Naive thymus-derived CD4-positive, alpha-beta T cell (primary cell): ENCODE measurements at regions not wholly inside any gene's neighbourhood (a gene's known extent, or its start where the extent isn't known, plus 50 kb on each side); places are given as distances from the start of the nearest gene placed in this dataset.

Experiments used
- ATAC-seq: fragments of 150-1000 bp; cut with Tn5 transposase; 2 replicates; pipeline ENCODE4 v1.10.0; 2021; ENCODE audit warnings: mild to moderate bottlenecking, moderate library complexity
- CTCF ChIA-PET: fragments of 350-600 bp; sonication (Branson Sonifier 250); formaldehyde crosslinking; loops from one replicate; lab custom pipeline; 2021; ENCODE audit warnings: antibody characterized with exemption; lab: Charles Lee
- POLR2A ChIA-PET: fragments of 350-600 bp; sonication (Branson Sonifier 250); formaldehyde crosslinking; loops from one replicate; lab custom pipeline; 2021; ENCODE audit warnings: antibody characterized with exemption, inconsistent platforms; lab: Charles Lee
- DNase-seq, 9 donors: peaks; one replicate each; pipeline versions ENCODE4 v3.0.0 to v3.0.0-alpha.2; 2020 to 2022; ENCODE audit warnings: mixed read lengths in 1 of 9
- H3K27ac ChIP-seq: one replicate; pipeline ENCODE4 v1.7.0; 2013; ENCODE audit warnings: mild to moderate bottlenecking, low read depth, low read length, moderate library complexity
- H3K27me3 ChIP-seq, 2 donors: one replicate each; pipeline ENCODE4 v1.7.0; 2013; ENCODE audit warnings: low read length in 2 of 2, mild to moderate bottlenecking in 2 of 2, moderate library complexity in 2 of 2; ENCODE audit not compliant: control insufficient read depth in 2 of 2, insufficient read depth in 2 of 2
- H3K36me3 ChIP-seq, 3 experiments: 1 replicate in 2 of 3; 2 replicates in 1 of 3; pipeline ENCODE4 v1.7.0; 2013; ENCODE audit warnings: low read length in 3 of 3, mild to moderate bottlenecking in 3 of 3, moderate library complexity in 1 of 3; ENCODE audit not compliant: insufficient read depth in 3 of 3, control insufficient read depth in 2 of 3
- H3K4me1 ChIP-seq, 2 donors: one replicate each; pipeline ENCODE4 v1.7.0; 2013; ENCODE audit warnings: low read length in 2 of 2, mild to moderate bottlenecking in 2 of 2, moderate library complexity in 1 of 2; ENCODE audit not compliant: control insufficient read depth in 2 of 2, insufficient read depth in 2 of 2
- H3K4me3 ChIP-seq: 2 replicates; pipeline ENCODE4 v1.7.0; 2013; ENCODE audit warnings: mild to moderate bottlenecking, low read length
- H3K9me3 ChIP-seq, 3 experiments: 1 replicate in 2 of 3; 2 replicates in 1 of 3; pipeline ENCODE4 v1.7.0; 2013; ENCODE audit warnings: low read length in 3 of 3; ENCODE audit not compliant: control insufficient read depth in 2 of 3
- H3K27ac Mint-ChIP-seq, 9 donors: one replicate each; pipeline ENCODE4 v1.8.0; 2020 to 2022; ENCODE audit warnings: mixed read lengths in 9 of 9, mild to moderate bottlenecking in 8 of 9, moderate library complexity in 5 of 9, inconsistent platforms in 2 of 9
- H3K27me3 Mint-ChIP-seq, 5 donors: one replicate each; pipeline ENCODE4 v1.8.0; 2021 to 2022; ENCODE audit warnings: mixed read lengths in 5 of 5, mild to moderate bottlenecking in 1 of 5
- H3K36me3 Mint-ChIP-seq, 5 donors: one replicate each; pipeline ENCODE4 v1.8.0; 2020 to 2022; ENCODE audit warnings: mixed read lengths in 5 of 5, mild to moderate bottlenecking in 3 of 5, inconsistent platforms in 1 of 5
- H3K4me1 Mint-ChIP-seq, 7 donors: one replicate each; pipeline ENCODE4 v1.8.0; 2020 to 2022; ENCODE audit warnings: mixed read lengths in 7 of 7, mild to moderate bottlenecking in 3 of 7, inconsistent platforms in 1 of 7
- H3K4me3 Mint-ChIP-seq, 10 donors: one replicate each; pipeline ENCODE4 v1.8.0; 2020 to 2022; ENCODE audit warnings: mild to moderate bottlenecking in 10 of 10, mixed read lengths in 10 of 10, moderate library complexity in 6 of 10, inconsistent platforms in 2 of 10
- H3K9me3 Mint-ChIP-seq, 11 donors: one replicate each; pipeline ENCODE4 v1.8.0; 2020 to 2022; ENCODE audit warnings: mixed read lengths in 11 of 11, mild to moderate bottlenecking in 4 of 11, inconsistent platforms in 1 of 11, moderate library complexity in 1 of 11
- intact Hi-C, 2 donors: fragments of 100-400 bp; cut with micrococcal nuclease; formaldehyde crosslinking; loops; one replicate each; pipeline ENCODE4 v1.15.1; 2023

GRCh38 chr3:16658004-16658924 lies 53.0 kb upstream of the DAZL start:
- H3K27ac ChIP-seq: no peak overlapping the region
- peaks cover 0 to 6% (median 4%) of the 10 kb centered on the region in 5 donors for H3K36me3 Mint-ChIP-seq
- intact Hi-C loops: no loop called here
- no peaks in the 10 kb centered on the region for H3K4me1 Mint-ChIP-seq
- peaks cover 0 to 3% of the 10 kb centered on the region in 2 donors for H3K27me3 ChIP-seq
- H3K9me3 ChIP-seq: no peaks in the 10 kb centered on the region
- H3K9me3 Mint-ChIP-seq: peaks cover 0 to 17% (median 5%) of the 10 kb centered on the region in 11 donors
- no peak overlapping the region for H3K27ac Mint-ChIP-seq
- no peaks in the 10 kb centered on the region for H3K36me3 ChIP-seq
- no peaks in the 10 kb centered on the region for H3K4me1 ChIP-seq
- no peak for DNase-seq
- no peak overlapping the region for H3K4me3 ChIP-seq
- no peak overlapping the region for H3K4me3 Mint-ChIP-seq
- ChIA-PET CTCF (interaction anchor here (0.9 kb wide), 1 partner anchor 574 kb away, joined by 4 read pairs; no protein-coding TSS in a partner anchor), POLR2A (no interaction called here)
- H3K27me3 Mint-ChIP-seq: peaks cover 0 to 11% (median 6%) of the 10 kb centered on the region in 5 donors
- ATAC-seq: no peak

GRCh38 chr3:16658925-16659793 lies 53.9 kb upstream of the DAZL start:
- Mint-ChIP-seq H3K36me3 (peaks cover 0 to 6% (median 4%) of the 10 kb centered on the region in 5 donors), H3K4me1 (no peaks in the 10 kb centered on the region), H3K9me3 (peaks cover 0 to 17% (median 5%) of the 10 kb centered on the region in 11 donors), H3K27me3 (peaks cover 0 to 16% (median 11%) of the 10 kb centered on the region in 5 donors), H3K4me3 (no peak overlapping the region), H3K27ac (no peak overlapping the region)
- DNase-seq: no peak
- Histone ChIP-seq H3K9me3 (no peaks in the 10 kb centered on the region), H3K4me1 (no peaks in the 10 kb centered on the region), H3K4me3 (no peak overlapping the region), H3K27me3 (no peaks in the 10 kb centered on the region), H3K36me3 (no peaks in the 10 kb centered on the region), H3K27ac (no peak overlapping the region)
- ChIA-PET CTCF (interaction anchor here (0.5 kb wide), 1 partner anchor 763 kb away, joined by 4 read pairs; no protein-coding TSS in a partner anchor), POLR2A (no interaction called here)
- intact Hi-C loops: no loop called here
- no peak for ATAC-seq

GRCh38 chr3:16663854-16664712 lies 58.9 kb upstream of the DAZL start:
- ATAC-seq: no peak
- H3K36me3 ChIP-seq: no peaks in the 10 kb centered on the region
- peaks cover 0 to 17% (median 5%) of the 10 kb centered on the region in 11 donors for H3K9me3 Mint-ChIP-seq
- no peak overlapping the region for H3K27ac ChIP-seq
- H3K27me3 Mint-ChIP-seq: peaks cover 0 to 22% (median 11%) of the 10 kb centered on the region in 5 donors
- H3K4me3 Mint-ChIP-seq: no peak overlapping the region
- H3K9me3 ChIP-seq: no peaks in the 10 kb centered on the region
- intact Hi-C loops: no loop called here
- no peaks in the 10 kb centered on the region for H3K4me1 ChIP-seq
- no peak overlapping the region for H3K27ac Mint-ChIP-seq
- DNase-seq: no peak
- no peak overlapping the region for H3K4me3 ChIP-seq
- H3K36me3 Mint-ChIP-seq: peaks cover 0 to 6% (median 4%) of the 10 kb centered on the region in 5 donors
- ChIA-PET CTCF (interaction anchor here (0.9 kb wide), 1 partner anchor 13 kb away, joined by 4 read pairs; no protein-coding TSS in a partner anchor), POLR2A (no interaction called here)
- H3K27me3 ChIP-seq: no peaks in the 10 kb centered on the region
- no peaks in the 10 kb centered on the region for H3K4me1 Mint-ChIP-seq

GRCh38 chr3:16665282-16665741 lies 60.1 kb upstream of the DAZL start:
- peaks cover 0 to 6% (median 4%) of the 10 kb centered on the region in 5 donors for H3K36me3 Mint-ChIP-seq
- Histone ChIP-seq H3K27ac (no peak overlapping the region), H3K4me3 (no peak overlapping the region), H3K4me1 (no peaks in the 10 kb centered on the region), H3K36me3 (no peaks in the 10 kb centered on the region), H3K27me3 (no peaks in the 10 kb centered on the region), H3K9me3 (no peaks in the 10 kb centered on the region)
- ATAC-seq: no peak
- H3K27me3 Mint-ChIP-seq: peaks cover 0 to 25% (median 11%) of the 10 kb centered on the region in 5 donors
- intact Hi-C loops: no loop called here
- peaks cover 0 to 17% (median 6%) of the 10 kb centered on the region in 11 donors for H3K9me3 Mint-ChIP-seq
- H3K4me3 Mint-ChIP-seq: no peak overlapping the region
- DNase-seq: no peak
- POLR2A ChIA-PET: no interaction called here
- H3K27ac Mint-ChIP-seq: no peak overlapping the region
- no peaks in the 10 kb centered on the region for H3K4me1 Mint-ChIP-seq
- CTCF ChIA-PET: interaction anchor here (0.9 kb wide), 1 partner anchor 14 kb away, joined by 4 read pairs; no protein-coding TSS in a partner anchor

GRCh38 chr3:16666206-16666605 lies 61.0 kb upstream of the DAZL start:
- intact Hi-C loops: no loop called here
- DNase-seq (no peak), ATAC-seq (no peak)
- Mint-ChIP-seq H3K4me3 (no peak overlapping the region), H3K4me1 (no peaks in the 10 kb centered on the region), H3K36me3 (peaks cover 0 to 4% (median 2%) of the 10 kb centered on the region in 5 donors), H3K9me3 (peaks cover 0 to 11% (median 3%) of the 10 kb centered on the region in 11 donors), H3K27me3 (peaks cover 0 to 25% (median 7%) of the 10 kb centered on the region in 5 donors), H3K27ac (no peak overlapping the region)
- no peaks in the 10 kb centered on the region for H3K9me3 ChIP-seq
- no peak overlapping the region for H3K4me3 ChIP-seq
- H3K27me3 ChIP-seq: no peaks in the 10 kb centered on the region
- CTCF ChIA-PET: no interaction called here
- no peaks in the 10 kb centered on the region for H3K36me3 ChIP-seq
- H3K27ac ChIP-seq: no peak overlapping the region
- POLR2A ChIA-PET: no interaction called here
- H3K4me1 ChIP-seq: no peaks in the 10 kb centered on the region

- CTCF ChIA-PET: no interaction called here
- Mint-ChIP-seq H3K4me1 (no peaks in the 10 kb centered on the region), H3K36me3 (no peaks in the 10 kb centered on the region), H3K9me3 (peaks cover 0 to 3% (median 0%) of the 10 kb centered on the region in 11 donors), H3K27me3 (peaks cover 0 to 25% (median 7%) of the 10 kb centered on the region in 5 donors), H3K27ac (no peak overlapping the region), H3K4me3 (no peak overlapping the region)
- POLR2A ChIA-PET: no interaction called here
- Histone ChIP-seq H3K27ac (no peak overlapping the region), H3K36me3 (no peaks in the 10 kb centered on the region), H3K4me1 (no peaks in the 10 kb centered on the region), H3K9me3 (no peaks in the 10 kb centered on the region), H3K4me3 (no peak overlapping the region), H3K27me3 (no peaks in the 10 kb centered on the region)
- DNase-seq: no peak
- intact Hi-C loops: no loop called here
- ATAC-seq: no peak
Observed at GRCh38 chr3:16667633-16668032, 62.4 kb upstream of the DAZL start.
